IPS-18a (cell line): ENCODE measurements at regions not wholly inside any gene's neighbourhood (a gene's known extent, or its start where the extent isn't known, plus 50 kb on each side); places are given as distances from the start of the nearest gene placed in this dataset.

ENCODE experiments used
- H3K27ac ChIP-seq: one replicate; pipeline ENCODE4 v1.5.1; 2013; ENCODE audit warnings: low read length
- H3K27me3 ChIP-seq: one replicate; pipeline ENCODE4 v1.6.1; 2013; ENCODE audit warnings: mild to moderate bottlenecking, low read length; ENCODE audit not compliant: control insufficient read depth, insufficient read depth
- H3K36me3 ChIP-seq: one replicate; pipeline ENCODE4 v1.6.1; 2013; ENCODE audit warnings: low read depth, low read length; ENCODE audit not compliant: control insufficient read depth
- H3K4me1 ChIP-seq: one replicate; pipeline ENCODE4 v1.6.1; 2013; ENCODE audit warnings: low read depth, low read length; ENCODE audit not compliant: control insufficient read depth
- H3K4me3 ChIP-seq: one replicate; pipeline ENCODE4 v1.5.1; 2013; ENCODE audit warnings: low read length
- H3K9ac ChIP-seq: one replicate; pipeline ENCODE4 v1.6.1; 2013; ENCODE audit warnings: mild to moderate bottlenecking, low read length, moderate library complexity
- H3K9me3 ChIP-seq: one replicate; pipeline ENCODE4 v1.6.1; 2013; ENCODE audit warnings: low read depth, low read length; ENCODE audit not compliant: control insufficient read depth

DNA sequence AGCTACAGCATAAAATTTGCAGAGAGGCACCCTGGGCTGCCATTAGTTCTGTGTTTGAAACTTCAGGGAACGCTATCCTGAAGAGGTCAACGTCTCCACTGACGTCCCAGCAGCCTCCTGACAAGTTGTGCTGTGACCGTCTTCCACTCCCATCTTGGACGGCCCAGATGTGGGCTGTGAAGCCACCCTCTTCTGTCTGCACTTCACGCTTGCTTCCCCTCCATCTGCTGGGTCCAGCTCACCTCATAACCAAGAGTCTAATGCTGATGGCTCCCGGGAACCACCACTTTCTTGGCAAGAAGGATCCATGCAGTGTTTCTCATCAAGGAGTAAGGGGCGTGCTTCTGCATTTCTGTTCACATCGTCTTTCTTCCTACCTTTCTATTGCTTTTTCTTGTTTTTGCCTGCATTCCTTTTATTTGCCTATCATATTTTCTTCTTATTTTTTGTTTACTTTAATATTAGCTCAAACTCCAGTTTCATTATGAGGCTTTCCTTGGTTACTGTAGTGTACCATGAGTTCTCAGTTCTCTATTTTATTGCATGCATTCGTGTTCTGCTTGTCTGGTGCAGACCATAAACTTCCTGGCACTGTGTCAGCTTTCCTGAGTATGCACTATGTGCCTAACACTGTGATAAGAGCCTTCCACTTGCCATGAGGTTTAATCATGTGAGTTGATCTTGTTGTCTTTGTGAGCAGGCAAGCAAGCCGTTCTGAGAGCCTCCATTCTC lies 631.8 kb upstream of the RAB6C start:
- Histone ChIP-seq H3K27ac (no peak overlapping the region), H3K27me3 (no peaks in the 10 kb centered on the region), H3K9ac (no peak overlapping the region), H3K36me3 (no peaks in the 10 kb centered on the region), H3K9me3 (no peaks in the 10 kb centered on the region), H3K4me3 (no peak overlapping the region), H3K4me1 (no peaks in the 10 kb centered on the region)

DNA sequence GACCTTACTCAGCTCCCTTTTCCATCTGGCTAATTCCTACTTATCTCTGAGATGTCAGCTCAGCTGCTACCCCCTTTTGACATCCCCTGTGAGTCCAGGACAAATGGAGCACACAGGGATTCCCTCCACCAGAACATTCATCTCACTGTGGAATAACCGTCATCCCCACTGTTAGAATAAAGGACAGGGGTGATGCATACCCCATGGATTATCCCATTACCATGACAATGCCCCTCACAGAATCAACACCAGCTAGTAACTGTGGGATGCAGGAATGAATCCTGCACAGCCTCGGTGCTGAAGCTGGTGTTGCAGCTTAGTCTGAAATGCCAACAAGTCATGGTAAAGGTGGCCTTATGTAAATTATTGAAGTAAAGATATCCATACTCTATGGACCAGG lies 624.8 kb upstream of the RAB6C start:
- H3K27ac ChIP-seq = no peak overlapping the region

DNA sequence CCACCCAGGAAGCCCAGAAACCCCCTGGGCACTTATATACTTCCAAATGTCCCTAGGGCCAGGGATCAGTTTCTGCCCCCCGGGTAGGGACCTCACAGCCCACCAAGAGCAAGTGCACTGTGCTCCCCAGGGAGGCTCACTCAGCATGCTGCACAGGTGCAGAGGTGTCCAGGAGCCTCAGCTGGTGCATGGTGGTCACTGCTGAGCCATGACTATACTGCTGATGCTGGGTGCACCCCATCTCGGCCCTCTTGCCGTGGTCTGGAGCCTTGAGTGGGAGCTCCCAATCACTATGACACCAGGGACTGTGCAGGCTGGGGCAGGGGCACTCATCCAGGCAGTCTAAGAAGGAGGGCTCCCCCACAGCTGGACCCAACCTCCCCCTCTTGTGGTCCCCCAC lies 617.8 kb upstream of the RAB6C start:
- Histone ChIP-seq H3K4me3 (no peak overlapping the region), H3K36me3 (no peaks in the 10 kb centered on the region), H3K27ac (no peak overlapping the region), H3K4me1 (no peaks in the 10 kb centered on the region), H3K9me3 (no peaks in the 10 kb centered on the region), H3K27me3 (no peaks in the 10 kb centered on the region), H3K9ac (no peak overlapping the region)

More for the DNA sequence above, 624.8 kb upstream of the RAB6C start:
- no peaks in the 10 kb centered on the region for H3K27me3 ChIP-seq
- H3K4me1 ChIP-seq = peaks cover 10% of the 10 kb centered on the region
- H3K9me3 ChIP-seq = no peaks in the 10 kb centered on the region
- no peaks in the 10 kb centered on the region for H3K36me3 ChIP-seq
- no peak overlapping the region for H3K9ac ChIP-seq
- H3K4me3 ChIP-seq = no peak overlapping the region

DNA sequence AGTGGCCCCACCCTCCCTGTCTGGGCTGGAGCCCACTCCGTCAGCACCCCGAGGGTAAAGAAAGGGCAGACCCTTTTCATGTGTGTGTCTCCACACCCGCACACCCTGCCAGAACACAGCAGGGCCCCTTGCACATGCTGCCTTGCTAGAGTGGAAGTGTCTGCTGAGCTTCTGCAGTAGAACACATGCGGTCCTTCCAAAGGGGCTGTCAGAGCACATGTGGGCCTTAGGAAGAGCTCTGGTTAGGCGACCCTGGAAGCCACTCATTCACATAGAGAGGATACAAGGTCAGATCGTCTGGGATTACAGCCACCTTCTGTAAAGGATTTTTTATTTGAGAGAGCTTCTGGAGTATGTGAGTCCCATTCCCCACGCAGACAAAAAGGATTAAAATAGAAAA lies 613.2 kb upstream of the RAB6C start:
- no peaks in the 10 kb centered on the region for H3K4me1 ChIP-seq
- no peaks in the 10 kb centered on the region for H3K27me3 ChIP-seq

DNA sequence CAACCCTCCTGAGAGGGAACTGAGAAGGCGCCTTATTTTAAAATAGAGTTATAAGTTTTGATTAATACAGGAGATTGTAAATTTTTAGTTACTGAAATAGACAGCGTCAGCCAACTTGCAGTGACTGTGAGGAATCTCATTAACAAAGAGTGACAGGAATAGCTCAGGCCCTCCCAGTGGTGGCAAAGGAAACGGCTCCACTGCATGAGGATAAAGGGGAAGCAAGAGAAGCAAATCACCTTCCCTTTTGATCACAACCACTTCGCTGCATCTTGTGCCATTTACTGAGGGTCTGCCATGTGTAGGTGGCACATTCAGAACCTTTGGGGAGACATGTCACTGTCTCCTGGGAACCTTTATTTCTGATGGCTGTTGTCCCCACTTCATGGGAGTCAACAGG lies 612.4 kb upstream of the RAB6C start:
- Histone ChIP-seq H3K36me3 (no peaks in the 10 kb centered on the region), H3K9me3 (no peaks in the 10 kb centered on the region), H3K9ac (no peak overlapping the region), H3K27ac (no peak overlapping the region), H3K4me1 (no peaks in the 10 kb centered on the region), H3K4me3 (no peak overlapping the region), H3K27me3 (no peaks in the 10 kb centered on the region)

More for the DNA sequence above, 613.2 kb upstream of the RAB6C start:
- H3K9ac ChIP-seq = no peak overlapping the region
- H3K27ac ChIP-seq = no peak overlapping the region
- H3K9me3 ChIP-seq = no peaks in the 10 kb centered on the region
- H3K36me3 ChIP-seq = no peaks in the 10 kb centered on the region
- no peak overlapping the region for H3K4me3 ChIP-seq

DNA sequence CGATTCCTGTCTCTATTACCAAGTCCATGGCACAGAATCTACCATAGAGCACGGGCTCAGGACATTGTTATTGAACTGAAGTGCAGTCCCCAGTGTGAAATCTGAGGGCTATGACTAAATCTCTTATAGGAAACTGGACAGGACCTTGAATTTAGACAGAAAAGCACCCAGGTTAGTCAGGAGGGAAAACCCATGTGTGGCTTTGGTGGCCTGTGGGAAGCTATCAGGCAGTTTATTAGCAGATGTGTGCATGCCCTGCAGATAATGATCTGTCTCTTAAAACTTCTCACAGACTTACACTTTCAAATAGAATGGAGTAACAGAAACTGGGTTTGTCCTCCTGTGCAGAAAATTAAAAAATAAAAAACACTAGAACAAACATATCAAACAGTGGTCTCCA lies 610.0 kb upstream of the RAB6C start:
- Histone ChIP-seq H3K27me3 (no peaks in the 10 kb centered on the region), H3K4me1 (no peaks in the 10 kb centered on the region), H3K9ac (no peak overlapping the region), H3K36me3 (no peaks in the 10 kb centered on the region), H3K4me3 (no peak overlapping the region), H3K27ac (no peak overlapping the region), H3K9me3 (no peaks in the 10 kb centered on the region)

DNA sequence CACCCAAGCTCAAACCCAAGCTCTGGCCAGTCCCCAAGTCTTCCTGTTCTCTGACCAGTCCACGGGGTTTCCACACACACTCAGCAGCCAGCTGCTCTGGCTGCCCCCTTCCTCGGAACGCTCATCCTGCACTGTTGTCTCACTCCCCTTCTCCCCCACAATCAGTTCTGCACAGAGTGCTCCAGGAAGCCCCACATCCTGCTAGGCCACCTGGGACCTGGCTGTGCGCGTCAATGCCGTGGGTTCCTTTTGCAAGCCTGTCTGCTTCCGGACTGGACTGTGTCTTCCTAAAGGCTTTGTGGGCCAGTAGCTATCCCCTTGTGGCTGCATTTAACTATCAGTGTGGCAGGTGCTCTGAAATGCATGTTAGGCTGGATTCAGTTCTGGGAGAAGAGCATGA lies 605.0 kb upstream of the RAB6C start:
- Histone ChIP-seq H3K4me1 (no peaks in the 10 kb centered on the region), H3K36me3 (no peaks in the 10 kb centered on the region), H3K4me3 (no peak overlapping the region), H3K27ac (no peak overlapping the region), H3K9ac (no peak overlapping the region), H3K9me3 (no peaks in the 10 kb centered on the region), H3K27me3 (no peaks in the 10 kb centered on the region)

DNA sequence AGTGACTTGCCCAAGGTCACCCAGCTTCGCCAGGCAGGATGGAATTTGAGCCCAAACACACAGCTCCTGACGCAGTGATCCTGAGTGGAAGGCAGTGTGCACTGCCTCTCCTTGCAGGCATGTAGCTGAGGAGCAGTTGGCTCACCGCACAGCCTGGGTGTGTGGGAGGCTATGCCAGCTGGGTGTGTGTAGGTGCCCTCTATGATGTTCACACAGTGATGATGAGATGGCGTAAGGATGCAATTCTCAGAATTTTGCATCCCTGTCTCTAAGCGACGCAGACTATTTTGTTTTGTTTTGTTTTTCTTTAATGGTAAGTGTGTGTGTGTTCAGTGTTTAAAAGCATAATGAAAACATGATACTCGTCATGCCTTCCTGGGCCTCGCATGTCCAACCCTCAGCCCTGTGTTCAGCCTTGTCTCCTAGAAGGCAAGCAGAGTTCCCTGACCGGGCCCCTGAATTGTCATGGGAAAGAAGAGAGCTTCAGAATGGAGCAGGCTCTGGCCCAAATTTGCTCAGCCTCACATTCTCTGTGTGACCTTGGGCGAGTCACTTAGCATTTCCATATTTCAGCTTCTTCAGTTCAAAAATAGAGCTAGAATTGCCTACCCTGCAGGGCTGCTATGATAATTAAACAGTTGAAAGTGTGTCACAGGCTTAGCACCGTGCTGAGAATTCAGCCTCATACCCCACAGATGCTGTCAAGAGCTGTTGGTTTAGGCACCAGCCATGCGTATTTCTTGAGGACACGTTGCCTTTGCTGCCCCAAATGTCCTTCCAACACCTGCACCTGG lies 603.6 kb upstream of the RAB6C start:
- Histone ChIP-seq H3K27me3 (no peaks in the 10 kb centered on the region), H3K36me3 (no peaks in the 10 kb centered on the region), H3K27ac (no peak overlapping the region), H3K9me3 (no peaks in the 10 kb centered on the region), H3K4me1 (no peaks in the 10 kb centered on the region), H3K9ac (no peak overlapping the region), H3K4me3 (no peak overlapping the region)

DNA sequence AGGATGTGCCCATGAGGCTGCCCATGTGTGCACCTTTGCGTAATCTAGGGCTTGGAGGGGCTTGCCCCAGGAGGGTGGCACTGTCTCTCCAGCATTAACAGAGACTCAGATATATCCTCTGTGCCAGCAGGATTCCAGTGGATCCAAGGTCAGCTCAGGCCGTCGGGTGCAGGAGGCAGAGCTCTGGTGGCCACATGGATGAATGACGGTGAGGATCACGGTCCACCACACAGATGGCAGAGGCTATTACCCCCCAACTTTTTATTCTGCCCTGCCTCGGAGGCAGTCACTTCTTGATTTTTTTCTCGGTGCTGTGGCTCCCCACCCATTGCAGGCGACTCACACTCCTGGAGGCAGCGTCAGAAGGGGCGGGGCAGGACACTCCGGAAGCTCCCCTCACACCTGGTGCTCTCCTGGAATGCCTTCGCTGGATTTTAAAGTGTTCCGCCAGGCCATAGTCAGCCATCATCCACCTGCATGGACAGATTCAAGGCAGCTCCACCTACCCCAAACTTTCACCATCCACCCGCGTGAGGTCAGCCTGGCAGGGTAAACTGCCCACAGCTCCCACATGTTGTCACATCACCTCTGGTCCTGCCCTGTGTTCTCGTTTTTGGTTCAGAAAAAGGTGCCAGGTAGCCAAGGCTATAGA lies 602.9 kb upstream of the RAB6C start:
- Histone ChIP-seq H3K4me3 (no peak overlapping the region), H3K9me3 (no peaks in the 10 kb centered on the region), H3K4me1 (no peaks in the 10 kb centered on the region), H3K36me3 (no peaks in the 10 kb centered on the region), H3K27me3 (no peaks in the 10 kb centered on the region), H3K27ac (no peak overlapping the region), H3K9ac (no peak overlapping the region)

DNA sequence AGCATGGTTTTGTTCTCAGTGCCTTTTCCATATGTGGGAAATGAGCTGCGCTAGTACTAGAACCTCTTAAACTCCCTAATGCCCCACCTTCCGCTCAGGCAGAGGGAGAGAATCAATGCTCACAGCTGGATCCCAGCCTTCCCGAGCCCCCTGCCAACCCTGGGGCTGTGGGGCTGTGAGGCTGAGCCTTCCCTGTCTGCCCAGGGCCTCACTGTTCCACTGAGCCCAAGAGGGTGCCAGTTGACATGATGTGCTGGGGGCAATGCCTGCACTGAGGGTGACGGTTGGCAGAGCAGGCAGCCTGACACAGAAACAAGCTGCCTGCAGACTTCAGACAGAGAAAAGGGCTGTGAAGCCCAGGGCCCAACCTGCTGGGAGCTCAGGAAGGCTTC lies 602.4 kb upstream of the RAB6C start:
- H3K4me3 ChIP-seq = no peak overlapping the region
- no peaks in the 10 kb centered on the region for H3K36me3 ChIP-seq
- no peaks in the 10 kb centered on the region for H3K9me3 ChIP-seq
- H3K27ac ChIP-seq = no peak overlapping the region
- H3K9ac ChIP-seq = no peak overlapping the region
- H3K27me3 ChIP-seq = no peaks in the 10 kb centered on the region
- no peaks in the 10 kb centered on the region for H3K4me1 ChIP-seq

DNA sequence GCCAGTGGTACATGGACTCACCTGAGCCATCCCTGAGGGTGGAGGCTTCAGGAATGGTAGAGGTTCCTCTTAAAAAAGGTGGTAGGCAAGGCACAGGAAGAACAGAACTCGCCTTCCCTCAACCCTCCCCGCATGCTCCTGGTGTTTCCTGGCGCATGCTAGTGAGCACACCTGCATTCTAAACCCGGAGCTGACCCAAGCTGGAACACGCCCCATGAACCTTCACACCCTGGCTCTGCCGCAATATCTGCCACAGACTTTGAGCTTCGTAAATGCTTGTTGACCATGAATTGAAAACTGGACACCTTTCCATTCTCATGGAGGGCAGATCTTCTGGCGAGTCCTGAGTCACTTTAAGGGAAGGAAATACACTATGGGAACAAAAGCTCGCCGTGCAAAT lies 601.3 kb upstream of the RAB6C start:
- no peaks in the 10 kb centered on the region for H3K4me1 ChIP-seq
- H3K27ac ChIP-seq = no peak overlapping the region
- H3K9me3 ChIP-seq = no peaks in the 10 kb centered on the region
- no peak overlapping the region for H3K4me3 ChIP-seq
- H3K27me3 ChIP-seq = no peaks in the 10 kb centered on the region
- no peaks in the 10 kb centered on the region for H3K36me3 ChIP-seq
- H3K9ac ChIP-seq = no peak overlapping the region
